ENCODE measurements at regions not wholly inside any gene's neighbourhood (a gene's known extent, or its start where the extent isn't known, plus 50 kb on each side); places are given as distances from the start of the nearest gene placed in this dataset.
"Not testable (repeated sequence)": the region's sequence is repeated elsewhere in the genome, so short reads cannot be mapped to it uniquely, and the experiment has no call there.

DNA sequence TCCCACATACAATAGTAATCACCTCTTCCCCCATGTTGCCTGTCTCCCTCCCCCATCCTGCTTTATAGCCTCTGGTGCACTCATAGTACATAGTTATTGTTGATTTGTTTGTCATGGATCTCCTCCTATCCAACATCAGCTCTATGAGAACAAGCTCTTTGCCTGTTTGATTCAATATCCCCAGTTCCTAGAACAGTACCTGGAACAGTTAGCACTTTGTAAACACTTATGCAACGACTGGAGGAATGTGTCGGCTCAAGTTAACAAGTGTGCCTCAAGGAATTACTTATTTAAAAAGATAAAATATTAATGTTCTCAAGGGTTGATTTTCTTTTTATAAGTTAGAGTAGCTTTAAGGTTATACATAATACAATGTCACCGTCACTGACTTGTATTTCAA lies 271.6 kb upstream of the KAZN start:
- Mint-ChIP-seq H3K4me3 (no peak overlapping the region), H3K9me3 (peaks cover 11% of the 10 kb centered on the region), H3K36me3 (ENCODE audit: insufficient read depth) (no peaks in the 10 kb centered on the region), H3K27me3 (ENCODE audit: low read depth) (peaks cover 5% of the 10 kb centered on the region), H3K4me1 (ENCODE audit: low read depth) (no peaks in the 10 kb centered on the region)
- DNase-seq (no peak), ATAC-seq (no peak)

DNA sequence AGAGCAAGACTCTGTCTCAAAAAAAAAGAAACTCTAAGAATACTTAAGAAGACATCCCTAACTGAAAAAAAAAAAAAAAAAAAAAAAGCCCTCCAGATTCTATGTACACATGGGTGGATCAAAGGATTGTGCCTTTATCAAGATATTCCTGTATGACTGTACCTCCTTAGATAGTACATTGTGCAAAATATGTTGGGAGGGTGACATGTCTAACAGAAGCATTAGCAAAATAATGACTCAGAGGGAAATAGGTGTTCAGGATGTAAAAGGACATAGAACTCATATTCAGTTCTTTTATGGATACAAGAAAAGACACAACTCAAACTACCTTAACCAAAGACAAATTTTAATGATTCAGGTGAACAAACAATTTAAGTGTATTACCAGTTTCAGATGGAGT lies 269.8 kb upstream of the KAZN start:
- Mint-ChIP-seq H3K36me3 (ENCODE audit: insufficient read depth) (no peaks in the 10 kb centered on the region), H3K9me3 (peaks cover 7% of the 10 kb centered on the region), H3K4me1 (ENCODE audit: low read depth) (peaks cover 11% of the 10 kb centered on the region), H3K27me3 (ENCODE audit: low read depth) (peaks cover 5% of the 10 kb centered on the region), H3K4me3 (no peak overlapping the region)
- ATAC-seq: no peak
- DNase-seq: no peak

DNA sequence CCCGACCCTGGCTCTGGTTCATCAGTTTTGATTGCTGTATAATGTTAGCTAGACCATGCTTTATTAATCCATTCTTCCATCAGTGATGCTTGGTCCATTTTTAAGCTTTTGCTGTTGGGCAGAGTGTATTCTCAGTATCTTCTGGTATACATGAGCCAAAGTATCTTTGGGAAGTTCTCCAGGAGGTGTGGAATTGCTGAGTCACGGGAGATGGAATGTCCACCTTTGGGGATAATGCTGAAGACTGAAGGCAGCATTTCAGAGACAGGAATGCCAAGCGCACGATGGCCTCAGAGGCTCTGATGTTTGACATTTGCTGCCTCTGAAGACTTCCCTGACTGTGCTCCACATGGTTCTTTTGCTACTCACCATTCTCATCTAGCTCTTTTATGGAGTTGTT lies 266.3 kb upstream of the KAZN start:
- Mint-ChIP-seq H3K9me3 (peaks cover 12% of the 10 kb centered on the region), H3K4me1 (ENCODE audit: low read depth) (peaks cover 13% of the 10 kb centered on the region), H3K4me3 (no peak overlapping the region), H3K36me3 (ENCODE audit: insufficient read depth) (no peaks in the 10 kb centered on the region), H3K27me3 (ENCODE audit: low read depth) (no peaks in the 10 kb centered on the region)
- DNase-seq (no peak), ATAC-seq (no peak)

DNA sequence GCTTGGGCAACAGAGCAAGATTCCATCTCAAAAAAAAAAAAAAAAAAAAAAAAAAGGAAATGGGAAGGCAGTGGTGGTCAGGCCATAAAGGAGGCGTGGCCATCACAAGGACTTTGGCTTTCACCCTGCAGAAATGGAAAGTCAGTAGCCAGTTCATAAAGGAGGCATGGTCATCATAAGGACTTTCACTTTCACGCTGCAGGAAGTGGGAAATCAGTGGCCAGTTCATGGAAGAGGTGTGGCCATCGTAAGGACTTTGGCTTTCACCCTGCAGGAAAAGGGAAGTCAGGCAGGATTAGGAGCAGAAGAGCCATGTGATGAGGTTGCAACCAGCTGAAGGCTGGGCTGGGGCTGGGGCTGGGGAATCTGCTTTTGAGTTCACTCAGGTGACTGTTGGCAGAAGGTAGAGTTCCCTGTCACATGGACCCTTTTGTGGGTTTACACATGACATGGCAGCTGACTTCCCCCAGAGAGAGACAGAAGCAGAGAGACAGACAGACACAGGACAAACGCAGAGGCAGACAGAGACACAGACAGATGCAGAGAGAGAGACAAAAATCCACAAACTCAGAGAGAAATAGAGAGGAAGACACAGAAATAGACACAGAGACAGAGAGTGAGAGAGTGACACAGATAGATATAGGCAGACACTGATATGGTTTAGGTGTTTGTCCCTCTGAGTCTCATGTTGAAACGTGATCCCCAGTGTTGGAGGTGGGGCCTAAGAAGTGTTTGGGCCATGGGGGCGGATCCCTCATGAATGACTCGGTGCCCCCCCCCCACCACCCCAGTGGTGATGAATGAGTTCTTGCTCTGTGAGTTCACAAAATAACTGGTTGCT lies 263.9 kb upstream of the KAZN start:
- ATAC-seq (peak; percentile 40 to 52), DNase-seq (no peak)
- Mint-ChIP-seq H3K9me3 (peaks cover 12% of the 10 kb centered on the region), H3K27me3 (ENCODE audit: low read depth) (no peaks in the 10 kb centered on the region), H3K4me3 (no peak overlapping the region), H3K36me3 (ENCODE audit: insufficient read depth) (no peaks in the 10 kb centered on the region), H3K4me1 (ENCODE audit: low read depth) (peaks cover 13% of the 10 kb centered on the region)

DNA sequence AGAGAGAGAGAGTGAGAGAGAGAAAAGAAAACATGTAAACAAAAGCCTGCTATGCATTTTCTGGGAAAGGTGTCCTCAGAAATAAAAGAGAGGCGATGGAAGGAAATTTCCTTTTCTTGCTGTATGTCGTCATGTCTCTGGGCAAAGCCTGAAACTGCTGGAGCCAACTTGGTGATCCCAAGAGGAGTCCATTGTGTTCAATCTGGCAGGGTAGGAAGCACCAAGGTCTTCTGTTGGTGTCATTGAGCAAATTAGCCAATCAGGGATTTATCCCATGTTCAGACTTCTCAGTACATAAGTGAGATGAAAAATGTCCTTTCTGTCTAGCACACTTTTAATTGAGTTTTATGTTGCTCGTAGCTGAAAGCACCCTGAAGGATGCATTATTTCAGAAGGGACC lies 260.0 kb upstream of the KAZN start:
- H3K27me3 Mint-ChIP-seq (ENCODE audit: low read depth): peaks cover 15% of the 10 kb centered on the region

DNA sequence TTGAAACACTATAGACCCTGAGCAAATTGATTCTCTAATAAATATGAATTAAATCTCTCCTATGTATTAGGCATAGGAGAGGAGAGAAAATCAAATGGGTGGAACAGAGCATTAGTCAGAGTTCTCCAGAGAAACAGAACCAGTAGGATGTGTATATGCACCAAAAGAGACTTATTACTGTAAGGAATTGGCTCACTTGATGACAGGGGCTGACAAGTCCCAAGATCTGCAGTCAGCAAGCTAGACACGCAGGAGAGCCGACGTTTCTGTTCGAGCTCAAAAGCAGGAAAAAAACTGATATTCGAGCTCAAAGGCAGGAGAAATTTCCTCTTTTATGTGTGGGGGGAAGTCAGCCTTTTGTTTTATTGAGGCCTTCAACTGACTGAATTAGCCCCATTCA lies 259.2 kb upstream of the KAZN start:
- Mint-ChIP-seq H3K9me3 (peaks cover 5% of the 10 kb centered on the region), H3K36me3 (ENCODE audit: insufficient read depth) (no peaks in the 10 kb centered on the region), H3K27me3 (ENCODE audit: low read depth) (peaks cover 15% of the 10 kb centered on the region), H3K4me1 (ENCODE audit: low read depth) (peaks cover 3% of the 10 kb centered on the region), H3K4me3 (no peak overlapping the region)
- no peak for ATAC-seq
- DNase-seq: no peak

More for the DNA sequence above, 260.0 kb upstream of the KAZN start:
- H3K9me3 Mint-ChIP-seq: peaks cover 5% of the 10 kb centered on the region
- DNase-seq (no peak), ATAC-seq (no peak)
- peaks cover 4% of the 10 kb centered on the region for H3K4me1 Mint-ChIP-seq (ENCODE audit: low read depth)
- H3K4me3 Mint-ChIP-seq: no peak overlapping the region
- H3K36me3 Mint-ChIP-seq (ENCODE audit: insufficient read depth): no peaks in the 10 kb centered on the region

DNA sequence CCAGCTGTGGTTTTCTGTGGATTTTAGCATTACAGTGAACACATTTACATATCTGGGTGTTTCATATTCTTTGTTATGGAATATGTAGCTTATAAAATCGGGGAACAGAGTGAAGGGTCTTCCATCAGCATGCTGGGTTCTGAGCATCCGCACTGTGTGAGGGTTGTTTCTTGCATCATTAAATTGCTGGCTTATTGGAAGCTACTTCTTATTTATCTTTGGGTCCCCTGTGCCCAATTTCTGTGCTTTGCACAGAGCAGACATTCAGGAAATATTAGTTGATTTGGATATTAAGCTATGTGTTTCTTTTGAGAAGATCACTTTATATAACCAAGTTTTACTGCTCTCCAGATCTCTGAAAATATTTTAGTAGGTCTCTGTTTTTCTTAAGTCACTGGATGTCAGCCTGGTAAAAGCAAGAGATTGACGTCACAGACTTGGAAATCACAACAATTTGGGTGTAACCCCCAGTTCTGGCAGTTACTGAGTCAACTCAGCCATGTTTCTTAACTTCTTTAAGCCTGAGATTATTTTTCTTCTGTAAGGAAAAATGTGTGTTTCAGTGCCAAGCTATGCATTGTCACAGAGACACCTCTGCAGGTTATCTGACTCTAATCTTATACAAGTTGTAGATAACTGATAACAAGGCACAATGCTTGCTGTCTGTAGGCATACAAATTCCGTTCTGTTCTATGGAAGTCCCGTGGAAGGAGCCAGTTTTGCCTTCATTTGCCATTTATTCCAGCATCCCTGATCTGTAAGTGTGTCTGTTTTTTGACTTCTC lies 258.3 kb upstream of the KAZN start:
- Mint-ChIP-seq H3K36me3 (ENCODE audit: insufficient read depth) (no peaks in the 10 kb centered on the region), H3K4me1 (ENCODE audit: low read depth) (no peaks in the 10 kb centered on the region), H3K27me3 (ENCODE audit: low read depth) (peaks cover 15% of the 10 kb centered on the region), H3K4me3 (no peak overlapping the region), H3K9me3 (peaks cover 5% of the 10 kb centered on the region)
- ATAC-seq: no peak
- no peak for DNase-seq

DNA sequence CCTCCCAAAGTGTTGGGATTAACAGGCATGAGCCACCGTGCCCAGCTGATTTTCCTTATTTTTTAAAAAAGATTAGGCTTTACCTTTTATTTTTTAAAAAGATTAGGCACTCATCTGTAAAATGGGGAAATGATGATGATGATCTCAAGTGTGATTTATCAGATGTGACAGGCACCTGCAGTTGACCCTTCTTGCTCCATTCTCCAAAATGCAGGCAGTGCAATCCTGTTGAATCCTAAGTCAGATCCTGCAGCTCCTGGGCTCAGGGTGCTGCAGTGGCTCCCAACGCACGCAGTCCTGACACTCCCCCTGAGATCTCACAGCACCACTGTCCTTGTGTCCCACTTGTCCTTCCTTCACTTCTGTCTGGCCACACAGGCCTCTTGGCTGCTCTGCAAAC lies 257.3 kb upstream of the KAZN start:
- H3K27me3 Mint-ChIP-seq (ENCODE audit: low read depth): peaks cover 15% of the 10 kb centered on the region
- DNase-seq: no peak
- H3K4me3 Mint-ChIP-seq: no peak overlapping the region
- no peak for ATAC-seq
- no peaks in the 10 kb centered on the region for H3K36me3 Mint-ChIP-seq (ENCODE audit: insufficient read depth)
- H3K9me3 Mint-ChIP-seq: no peaks in the 10 kb centered on the region
- H3K4me1 Mint-ChIP-seq (ENCODE audit: low read depth): no peaks in the 10 kb centered on the region

DNA sequence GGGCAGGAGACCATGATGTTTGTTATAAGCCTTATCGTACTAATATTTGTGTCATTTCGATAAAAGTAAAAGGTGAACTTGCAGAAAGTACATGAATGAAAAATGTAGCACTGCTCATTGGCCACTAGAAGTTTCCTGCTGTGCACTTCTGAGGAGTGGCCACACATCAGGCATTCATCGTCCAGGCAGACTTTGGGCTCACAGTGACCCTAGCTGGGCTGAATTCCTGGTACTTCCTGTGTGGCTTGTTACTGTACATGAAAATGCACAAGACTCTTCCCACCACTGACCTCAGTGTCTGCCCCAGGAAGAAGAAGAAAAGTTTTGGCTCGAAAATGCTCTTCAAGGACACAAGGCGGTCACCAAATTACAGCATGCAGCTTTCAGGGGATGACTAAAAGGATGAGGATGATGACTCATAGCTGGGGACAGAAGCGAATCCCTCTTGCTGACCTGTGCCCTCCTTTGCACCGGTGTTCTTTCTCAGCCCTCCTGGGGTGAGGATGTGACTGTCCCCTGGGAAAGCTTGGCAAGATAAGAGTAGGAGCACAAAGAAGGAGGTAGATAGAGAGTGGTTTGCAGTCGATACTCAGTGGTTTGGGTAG lies 252.4 kb upstream of the KAZN start:
- DNase-seq: no peak
- Mint-ChIP-seq H3K9me3 (no peaks in the 10 kb centered on the region), H3K36me3 (ENCODE audit: insufficient read depth) (no peaks in the 10 kb centered on the region), H3K27me3 (ENCODE audit: low read depth) (peaks cover 15% of the 10 kb centered on the region), H3K4me3 (no peak overlapping the region), H3K4me1 (ENCODE audit: low read depth) (no peaks in the 10 kb centered on the region)
- ATAC-seq: no peak

DNA sequence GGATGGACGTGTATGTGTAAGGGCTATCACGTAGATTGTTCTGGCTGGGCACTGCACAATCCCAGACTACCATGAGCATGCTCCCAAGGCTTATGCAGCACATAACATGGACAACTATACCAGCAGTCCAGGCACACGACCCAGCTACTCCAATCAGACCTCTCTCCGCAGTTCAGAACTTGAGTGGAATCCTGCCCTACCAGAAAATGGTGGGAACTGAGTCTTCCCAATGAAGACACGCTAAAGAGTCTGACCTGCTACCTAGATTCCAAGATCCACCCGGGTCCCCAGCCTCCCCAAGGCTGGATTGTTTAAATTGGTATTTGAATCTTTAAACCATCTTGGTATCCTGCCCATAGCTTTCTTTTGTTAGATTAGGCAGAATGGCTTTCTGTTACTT lies 251.3 kb upstream of the KAZN start:
- H3K27me3 Mint-ChIP-seq (ENCODE audit: low read depth): peaks cover 4% of the 10 kb centered on the region
- ATAC-seq (no peak), DNase-seq (no peak)
- no peak overlapping the region for H3K4me3 Mint-ChIP-seq
- no peaks in the 10 kb centered on the region for H3K4me1 Mint-ChIP-seq (ENCODE audit: low read depth)
- H3K9me3 Mint-ChIP-seq: no peaks in the 10 kb centered on the region
- no peaks in the 10 kb centered on the region for H3K36me3 Mint-ChIP-seq (ENCODE audit: insufficient read depth)

DNA sequence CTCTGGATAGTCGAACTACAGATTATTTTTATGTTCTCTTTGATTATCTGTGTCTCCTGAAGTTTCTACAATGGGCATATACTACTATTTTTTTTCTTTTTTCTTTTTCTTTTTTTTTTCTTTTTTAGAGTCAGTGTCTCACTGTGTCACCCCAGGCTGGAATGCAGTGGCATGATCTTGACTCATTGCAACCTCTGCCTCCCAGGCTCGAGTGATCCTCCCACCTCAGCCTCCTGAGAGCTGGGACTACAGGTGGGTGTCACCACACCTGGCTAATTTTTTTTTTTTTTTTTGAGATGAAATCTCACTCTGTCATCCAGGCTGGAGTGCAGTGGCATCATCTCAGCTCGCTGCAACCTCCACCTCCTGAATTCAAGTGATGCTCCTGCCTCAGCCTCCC lies 250.7 kb upstream of the KAZN start:
- Mint-ChIP-seq H3K27me3 (ENCODE audit: low read depth) (no peaks in the 10 kb centered on the region), H3K36me3 (ENCODE audit: insufficient read depth) (no peaks in the 10 kb centered on the region), H3K4me3 (no peak overlapping the region), H3K9me3 (no peaks in the 10 kb centered on the region), H3K4me1 (ENCODE audit: low read depth) (no peaks in the 10 kb centered on the region)
- ATAC-seq (no peak), DNase-seq (no peak)

DNA sequence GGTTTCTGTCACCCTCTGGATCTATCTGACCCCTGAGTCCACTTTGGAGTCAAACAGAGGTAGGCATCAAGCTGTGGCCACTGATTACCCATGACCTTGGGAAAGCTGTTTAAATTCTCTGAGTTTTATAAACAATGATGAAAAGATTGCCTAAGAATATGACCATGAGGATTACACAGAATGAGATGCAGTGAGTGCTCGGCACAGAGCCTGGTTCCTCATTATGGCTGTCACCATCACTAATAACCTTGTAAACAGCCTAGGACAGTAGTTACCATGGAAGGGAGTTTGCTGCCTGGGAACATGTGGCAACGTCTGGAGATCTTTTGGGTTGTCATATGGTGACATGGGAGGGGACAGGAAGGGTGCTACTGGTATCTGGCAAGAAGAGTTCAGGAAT lies 248.3 kb upstream of the KAZN start:
- Mint-ChIP-seq H3K9me3 (no peaks in the 10 kb centered on the region), H3K4me1 (ENCODE audit: low read depth) (no peaks in the 10 kb centered on the region), H3K27me3 (ENCODE audit: low read depth) (no peaks in the 10 kb centered on the region), H3K4me3 (no peak overlapping the region), H3K36me3 (ENCODE audit: insufficient read depth) (no peaks in the 10 kb centered on the region)
- ATAC-seq (no peak), DNase-seq (no peak)

DNA sequence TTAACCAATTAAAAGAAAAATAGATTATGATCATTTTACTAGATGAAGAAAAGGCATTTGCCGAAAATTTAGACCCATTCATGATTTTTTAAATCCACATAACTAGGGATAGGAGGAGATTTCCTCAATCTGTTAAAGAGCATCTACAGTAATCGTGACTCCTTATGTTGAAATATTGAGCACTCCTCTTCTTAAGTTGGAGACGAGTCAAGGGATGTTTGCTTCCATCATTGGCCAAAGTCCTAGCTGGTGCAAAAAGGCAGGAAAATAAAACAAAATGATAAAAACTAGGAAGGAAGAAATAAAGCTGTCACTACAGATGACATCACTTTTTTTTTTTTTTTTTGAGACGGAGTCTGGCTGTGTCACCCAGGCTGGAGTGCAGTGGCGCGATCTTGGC lies 245.6 kb upstream of the KAZN start:
- Mint-ChIP-seq H3K27me3 (ENCODE audit: low read depth) (no peaks in the 10 kb centered on the region), H3K4me3 (no peak overlapping the region), H3K9me3 (peaks cover 8% of the 10 kb centered on the region), H3K36me3 (ENCODE audit: insufficient read depth) (no peaks in the 10 kb centered on the region), H3K4me1 (ENCODE audit: low read depth) (no peaks in the 10 kb centered on the region)
- ATAC-seq (no peak), DNase-seq (no peak)

DNA sequence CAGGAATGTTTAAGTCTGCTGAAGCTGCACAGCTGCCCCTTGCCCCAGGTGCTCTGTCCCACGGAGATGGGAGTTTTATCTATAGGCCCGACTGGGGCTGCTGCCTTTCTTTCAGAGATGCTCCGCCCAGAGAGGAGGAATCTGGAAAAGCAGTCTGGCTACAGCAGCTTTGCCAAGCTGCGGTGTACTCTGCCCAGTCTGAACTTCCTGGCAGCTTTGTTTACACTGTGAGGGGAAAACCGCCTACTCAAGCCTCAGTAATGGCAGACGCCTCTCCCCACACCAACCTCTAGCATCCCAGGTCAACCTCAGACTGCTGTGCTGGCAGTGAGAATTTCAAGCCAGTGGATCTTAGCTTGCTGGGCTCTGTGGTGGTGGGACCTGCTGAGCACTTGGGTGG lies 237.5 kb upstream of the KAZN start:
- DNase-seq; ATAC-seq; H3K4me3 Mint-ChIP-seq; H3K4me1 Mint-ChIP-seq (ENCODE audit: low read depth); H3K36me3 Mint-ChIP-seq (ENCODE audit: insufficient read depth); H3K27me3 Mint-ChIP-seq (ENCODE audit: low read depth): not testable (repeated sequence)
- H3K9me3 Mint-ChIP-seq: peaks cover 13% of the 10 kb centered on the region

DNA sequence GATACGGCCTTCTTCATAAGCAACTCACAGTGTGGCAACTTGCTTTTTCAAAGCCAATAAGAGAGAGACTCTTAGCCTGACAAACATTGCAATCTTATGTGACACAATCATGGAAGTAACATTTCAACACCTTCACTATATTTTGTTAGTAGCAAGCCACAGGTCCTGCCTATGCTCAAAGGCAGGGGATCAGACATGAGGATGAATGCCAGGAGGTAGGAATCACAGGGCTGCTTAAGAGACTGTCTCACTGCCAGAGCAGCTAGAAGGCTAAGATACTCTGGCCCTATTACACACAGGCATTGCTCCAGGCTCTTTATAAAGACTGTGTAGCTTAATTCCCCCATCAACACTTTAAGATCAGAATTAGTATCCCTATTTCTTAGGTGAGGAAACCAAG lies 236.2 kb upstream of the KAZN start:
- Mint-ChIP-seq H3K4me1 (ENCODE audit: low read depth) (no peaks in the 10 kb centered on the region), H3K4me3 (no peak overlapping the region), H3K9me3 (peaks cover 5% of the 10 kb centered on the region)

More for the DNA sequence above, 236.2 kb upstream of the KAZN start:
- Mint-ChIP-seq H3K27me3 (ENCODE audit: low read depth) (peaks cover 3% of the 10 kb centered on the region), H3K36me3 (ENCODE audit: insufficient read depth) (no peaks in the 10 kb centered on the region)
- no peak for DNase-seq
- ATAC-seq: no peak

Measured in activated T-cell treated with anti-CD3 and anti-CD28 coated beads, Interleukin-2, amount 50 U/mL, for 4 hours (primary cell).